Stimulated activated naive B cell treated with anti-CD40 and anti-IgM and Interleukin-4, amounts not matched to agents 10 μg/mL and 1 μg/mL and 100 μg/mL, for 72 hours (primary cell): ENCODE measurements at regions not wholly inside any gene's neighbourhood (a gene's known extent, or its start where the extent isn't known, plus 50 kb on each side); places are given as distances from the start of the nearest gene placed in this dataset.

Experiments
- ATAC-seq, 2 donors: fragments of 150-1000 bp; cut with Tn5 transposase; replicated peaks; 2 replicates each; pipeline ENCODE4 v1.10.0; 2021; ENCODE audit warnings: moderate library complexity in 1 of 2
- DNase-seq: peaks from one replicate; pipeline ENCODE4 v3.0.0; 2021
- H3K27ac Mint-ChIP-seq: one replicate; pipeline ENCODE4 v1.8.0; 2022; ENCODE audit warnings: mild to moderate bottlenecking, mixed read lengths
- H3K27me3 Mint-ChIP-seq, 2 donors: one replicate each; pipeline ENCODE4 v1.8.0; 2022; ENCODE audit warnings: mixed read lengths in 2 of 2
- H3K36me3 Mint-ChIP-seq, 2 donors: one replicate each; pipeline ENCODE4 v1.8.0; 2022; ENCODE audit warnings: mixed read lengths in 2 of 2, mild to moderate bottlenecking in 1 of 2
- H3K4me1 Mint-ChIP-seq, 2 donors: one replicate each; pipeline ENCODE4 v1.8.0; 2022; ENCODE audit warnings: mixed read lengths in 2 of 2, mild to moderate bottlenecking in 1 of 2
- H3K4me3 Mint-ChIP-seq, 2 donors: one replicate each; pipeline ENCODE4 v1.8.0; 2022; ENCODE audit warnings: mild to moderate bottlenecking in 2 of 2, mixed read lengths in 2 of 2, moderate library complexity in 1 of 2
- H3K9me3 Mint-ChIP-seq, 2 donors: one replicate each; pipeline ENCODE4 v1.8.0; 2022; ENCODE audit warnings: mixed read lengths in 2 of 2, mild to moderate bottlenecking in 1 of 2

GRCh38 chr1:83787246-83787998 lies 211.5 kb downstream of the TTLL7 start:
- Mint-ChIP-seq H3K4me1 (no peaks in the 10 kb centered on the region), H3K4me3 (no peak overlapping the region)
- ATAC-seq, result no peak

DNA sequence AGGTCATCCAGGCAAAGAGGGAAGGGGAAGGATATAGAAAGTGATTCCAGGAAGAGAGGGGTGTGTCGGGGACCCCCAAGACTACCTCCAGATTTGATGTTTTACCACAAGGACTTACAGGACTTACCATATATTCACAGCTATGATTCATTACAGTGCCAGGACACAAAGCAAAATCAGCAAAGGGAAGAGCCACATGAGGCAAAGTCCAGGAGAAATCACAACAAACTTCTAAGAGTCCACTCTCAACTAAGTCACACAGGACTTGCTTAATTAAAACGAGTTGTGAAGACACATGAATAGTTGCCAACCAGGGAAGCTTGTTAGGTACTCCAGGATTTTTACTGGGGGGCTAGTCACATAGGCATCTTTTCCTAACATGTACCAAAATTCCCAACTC lies 217.3 kb downstream of the TTLL7 start:
- DNase-seq (no peak), ATAC-seq (no peak)
- peaks cover 5 to 6% of the 10 kb centered on the region in 2 donors for H3K27me3 Mint-ChIP-seq
- H3K27ac Mint-ChIP-seq, result no peak overlapping the region
- peaks cover 0 to 3% of the 10 kb centered on the region in 2 donors for H3K9me3 Mint-ChIP-seq
- peaks cover 0 to 1% of the 10 kb centered on the region in 2 donors for H3K36me3 Mint-ChIP-seq
- no peaks in the 10 kb centered on the region for H3K4me1 Mint-ChIP-seq
- no peak overlapping the region for H3K4me3 Mint-ChIP-seq

More at GRCh38 chr1:83787246-83787998, 211.5 kb downstream of the TTLL7 start:
- Mint-ChIP-seq H3K36me3 (peaks cover 0 to 1% of the 10 kb centered on the region in 2 donors), H3K9me3 (peaks cover 0 to 3% of the 10 kb centered on the region in 2 donors), H3K27ac (no peak overlapping the region), H3K27me3 (no peaks in the 10 kb centered on the region)
- no peak for DNase-seq

- no peak for ATAC-seq
- H3K4me3 Mint-ChIP-seq, result no peak overlapping the region
- peaks cover 0 to 3% of the 10 kb centered on the region in 2 donors for H3K9me3 Mint-ChIP-seq
- peaks cover 0 to 1% of the 10 kb centered on the region in 2 donors for H3K36me3 Mint-ChIP-seq
- H3K4me1 Mint-ChIP-seq, result no peaks in the 10 kb centered on the region
- no peak for DNase-seq
- H3K27ac Mint-ChIP-seq, result no peak overlapping the region
- peaks cover 5 to 6% of the 10 kb centered on the region in 2 donors for H3K27me3 Mint-ChIP-seq
Measured at GRCh38 chr1:83779565-83779964, 219.4 kb downstream of the TTLL7 start.

DNA sequence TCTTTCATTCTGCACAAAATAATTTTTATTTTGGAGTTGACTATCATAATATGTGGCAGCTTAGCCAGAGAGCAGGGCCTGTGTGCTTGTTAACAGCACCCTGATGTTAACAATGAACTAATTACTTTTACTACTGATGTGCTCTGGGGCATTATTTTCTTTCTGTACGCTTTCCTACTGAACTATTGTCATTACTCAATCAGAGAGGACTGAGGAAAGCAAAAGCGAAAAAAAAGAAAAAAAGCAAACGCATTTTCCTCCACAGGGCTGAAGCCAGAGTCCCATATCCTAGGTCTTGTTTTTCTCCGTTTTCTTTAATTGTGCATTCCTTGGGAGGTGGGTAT lies 221.2 kb downstream of the TTLL7 start:
- H3K27me3 Mint-ChIP-seq, result peaks cover 5 to 6% of the 10 kb centered on the region in 2 donors
- H3K36me3 Mint-ChIP-seq, result no peaks in the 10 kb centered on the region
- no peaks in the 10 kb centered on the region for H3K4me1 Mint-ChIP-seq
- no peaks in the 10 kb centered on the region for H3K9me3 Mint-ChIP-seq
- H3K4me3 Mint-ChIP-seq, result no peak overlapping the region
- ATAC-seq (no peak), DNase-seq (no peak)
- H3K27ac Mint-ChIP-seq, result no peak overlapping the region

- Mint-ChIP-seq H3K9me3 (no peaks in the 10 kb centered on the region), H3K4me1 (no peaks in the 10 kb centered on the region), H3K4me3 (no peak overlapping the region), H3K27ac (no peak overlapping the region), H3K36me3 (no peaks in the 10 kb centered on the region), H3K27me3 (peaks cover 5 to 6% of the 10 kb centered on the region in 2 donors)
- DNase-seq (no peak), ATAC-seq (no peak)
Measured at GRCh38 chr1:83776913-83777757, 221.8 kb downstream of the TTLL7 start.

- DNase-seq (no peak), ATAC-seq (no peak)
- no peak overlapping the region for H3K4me3 Mint-ChIP-seq
- no peaks in the 10 kb centered on the region for H3K9me3 Mint-ChIP-seq
- H3K36me3 Mint-ChIP-seq, result no peaks in the 10 kb centered on the region
- H3K4me1 Mint-ChIP-seq, result no peaks in the 10 kb centered on the region
- no peak overlapping the region for H3K27ac Mint-ChIP-seq
- H3K27me3 Mint-ChIP-seq, result peaks cover 0 to 5% of the 10 kb centered on the region in 2 donors
Measured at GRCh38 chr1:83775977-83776603, 222.8 kb downstream of the TTLL7 start.

DNA sequence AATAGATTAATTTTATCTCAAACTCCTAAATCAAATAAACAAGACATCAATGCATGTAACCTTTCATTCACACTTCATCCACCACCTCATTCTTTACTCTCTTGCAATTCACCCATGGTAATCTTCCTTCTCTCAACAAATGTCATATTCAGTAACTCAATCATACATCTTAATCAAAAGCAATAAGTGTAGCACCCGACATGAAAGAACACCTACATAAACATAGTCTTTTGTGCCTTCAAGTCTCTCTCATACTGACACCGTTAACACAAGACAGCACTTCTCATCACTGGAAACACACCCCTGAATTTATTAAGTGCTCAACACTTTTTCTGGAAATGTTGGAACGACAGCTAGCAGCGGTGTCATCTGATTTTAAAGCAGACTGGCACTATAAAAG lies 225.9 kb downstream of the TTLL7 start:
- H3K36me3 Mint-ChIP-seq, result no peaks in the 10 kb centered on the region
- peaks cover 0 to 5% of the 10 kb centered on the region in 2 donors for H3K27me3 Mint-ChIP-seq
- H3K4me3 Mint-ChIP-seq, result no peak overlapping the region
- no peaks in the 10 kb centered on the region for H3K9me3 Mint-ChIP-seq
- peaks cover 5 to 10% of the 10 kb centered on the region in 2 donors for H3K4me1 Mint-ChIP-seq
- DNase-seq, result no peak
- H3K27ac Mint-ChIP-seq, result no peak overlapping the region
- no peak for ATAC-seq

DNA sequence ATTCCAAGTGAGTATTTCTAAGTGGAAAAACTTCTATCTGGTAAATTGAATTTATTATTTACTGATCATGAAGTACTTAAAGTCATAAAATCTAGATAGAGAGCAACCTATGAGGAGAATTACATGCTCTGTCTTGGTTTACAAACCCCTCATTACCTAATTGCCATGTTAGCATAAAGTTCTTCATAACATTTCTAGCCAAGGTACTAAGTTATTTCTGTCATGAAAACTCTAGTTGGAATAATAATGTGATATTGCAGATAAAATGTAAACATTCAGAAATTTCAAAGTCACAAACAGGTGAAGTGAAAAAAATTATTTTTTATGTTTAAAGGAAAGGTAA lies 228.6 kb downstream of the TTLL7 start:
- Mint-ChIP-seq H3K4me3 (no peak overlapping the region), H3K27me3 (no peaks in the 10 kb centered on the region), H3K4me1 (peaks cover 5 to 15% of the 10 kb centered on the region in 2 donors), H3K9me3 (no peaks in the 10 kb centered on the region), H3K27ac (no peak overlapping the region), H3K36me3 (no peaks in the 10 kb centered on the region)
- DNase-seq (no peak), ATAC-seq (no peak)

DNA sequence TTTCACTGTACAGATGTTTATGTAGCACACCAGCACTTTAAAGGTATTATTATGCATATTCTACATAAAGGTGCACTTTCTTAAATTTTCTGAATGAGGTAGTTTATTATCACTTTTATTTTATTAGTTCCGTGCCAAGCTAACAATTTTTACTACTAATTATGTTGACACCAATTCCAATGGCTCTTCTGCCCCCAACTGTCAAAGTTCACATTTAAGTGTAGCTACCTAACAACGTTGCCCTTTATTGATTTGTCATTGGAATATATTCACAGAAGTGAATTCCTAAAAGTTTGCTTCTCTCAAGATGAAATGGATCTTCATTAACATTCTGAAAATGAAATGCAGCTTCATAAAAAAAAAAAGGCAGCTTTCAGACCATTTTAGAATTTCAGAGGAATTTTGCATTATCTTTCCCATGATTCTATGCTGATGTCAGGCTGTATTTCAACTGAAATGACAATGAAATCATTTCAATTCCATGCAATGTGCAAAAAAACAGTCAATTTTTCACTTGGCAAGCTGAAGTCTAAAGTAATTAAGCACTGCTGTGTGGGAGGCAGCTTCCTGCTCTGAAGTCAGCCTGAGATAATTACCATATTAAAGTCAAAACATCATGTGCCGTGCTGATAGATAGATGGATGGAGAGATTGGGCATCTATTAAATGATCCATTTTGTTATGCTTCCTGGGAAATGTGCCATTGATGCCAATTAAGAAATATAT lies 229.2 kb downstream of the TTLL7 start:
- Mint-ChIP-seq H3K9me3 (no peaks in the 10 kb centered on the region), H3K4me1 (peaks cover 5 to 15% of the 10 kb centered on the region in 2 donors), H3K4me3 (no peak overlapping the region), H3K27me3 (no peaks in the 10 kb centered on the region), H3K27ac (no peak overlapping the region), H3K36me3 (no peaks in the 10 kb centered on the region)
- DNase-seq, result no peak
- ATAC-seq, result no peak

DNA sequence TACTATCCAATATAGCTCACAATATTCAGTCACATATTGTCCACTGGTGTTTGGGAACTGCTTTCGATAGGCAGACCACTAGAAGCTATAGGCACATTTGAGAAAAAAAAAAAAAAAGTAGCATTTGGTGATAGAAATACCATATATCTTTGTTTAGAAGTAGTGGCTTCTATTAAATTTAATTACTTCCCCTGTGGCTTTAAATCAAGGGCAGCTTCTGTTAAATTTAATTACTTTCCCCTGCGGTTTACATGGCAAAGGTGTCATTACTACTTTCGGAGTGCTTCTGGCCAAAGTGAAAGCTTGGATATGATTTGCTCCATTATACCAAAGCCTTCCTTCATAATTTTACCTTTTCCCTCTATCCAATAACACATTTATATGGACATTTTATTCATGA lies 229.9 kb downstream of the TTLL7 start:
- Mint-ChIP-seq H3K27ac (no peak overlapping the region), H3K27me3 (no peaks in the 10 kb centered on the region), H3K4me3 (no peak overlapping the region), H3K9me3 (no peaks in the 10 kb centered on the region), H3K4me1 (peaks cover 5 to 15% of the 10 kb centered on the region in 2 donors), H3K36me3 (no peaks in the 10 kb centered on the region)
- no peak for DNase-seq
- no peak for ATAC-seq

DNA sequence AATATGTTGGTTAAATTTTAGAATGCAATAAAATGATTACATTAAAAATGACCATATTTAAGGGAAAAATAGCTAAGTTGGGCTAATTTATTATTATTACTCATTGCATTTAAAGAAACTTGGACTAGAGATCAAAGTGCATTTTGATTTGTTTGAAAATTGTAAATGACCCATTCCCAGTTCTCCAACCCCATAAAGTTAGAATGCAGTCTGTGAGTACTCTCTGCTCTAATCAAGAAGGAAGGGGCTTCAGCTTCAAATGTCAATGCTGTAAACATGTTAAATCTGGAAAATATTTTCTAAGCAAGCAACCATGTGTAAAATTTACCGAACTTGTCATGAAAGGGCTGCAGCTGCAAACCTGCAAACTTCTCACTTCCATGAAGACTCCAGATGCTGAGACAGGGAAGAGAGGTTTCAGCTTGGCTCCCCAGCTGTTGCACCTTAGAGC lies 232.7 kb downstream of the TTLL7 start:
- no peak for DNase-seq
- no peaks in the 10 kb centered on the region for H3K36me3 Mint-ChIP-seq
- H3K9me3 Mint-ChIP-seq, result no peaks in the 10 kb centered on the region
- ATAC-seq, result no peak
- peaks cover 9 to 24% of the 10 kb centered on the region in 2 donors for H3K4me1 Mint-ChIP-seq
- H3K27me3 Mint-ChIP-seq, result peaks cover 0 to 5% of the 10 kb centered on the region in 2 donors
- no peak overlapping the region for H3K27ac Mint-ChIP-seq
- H3K4me3 Mint-ChIP-seq, result no peak overlapping the region

DNA sequence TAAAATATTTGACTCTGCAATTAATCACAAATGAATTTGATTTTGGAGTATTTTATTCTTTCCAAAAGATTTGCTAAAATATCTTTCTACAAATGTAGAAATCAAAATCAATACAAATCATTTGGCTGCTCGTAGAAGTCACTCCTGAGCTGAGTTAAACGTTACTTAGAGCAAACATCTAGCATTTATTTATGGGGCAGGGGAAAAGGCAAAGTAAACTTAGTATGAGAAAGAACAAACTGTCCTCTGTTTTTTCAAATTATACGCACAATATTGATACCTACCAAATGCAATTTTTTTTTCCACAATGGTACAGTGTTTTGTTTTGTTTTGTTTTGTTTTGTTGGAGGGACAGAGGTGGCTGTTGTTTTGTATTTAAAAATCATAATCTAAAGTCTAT lies 233.8 kb downstream of the TTLL7 start:
- H3K4me1 Mint-ChIP-seq, result peaks cover 17 to 35% of the 10 kb centered on the region in 2 donors
- ATAC-seq (no peak), DNase-seq (no peak)
- no peaks in the 10 kb centered on the region for H3K9me3 Mint-ChIP-seq
- peaks cover 0 to 5% of the 10 kb centered on the region in 2 donors for H3K27me3 Mint-ChIP-seq
- no peak overlapping the region for H3K27ac Mint-ChIP-seq
- H3K4me3 Mint-ChIP-seq, result no peak overlapping the region
- no peaks in the 10 kb centered on the region for H3K36me3 Mint-ChIP-seq

DNA sequence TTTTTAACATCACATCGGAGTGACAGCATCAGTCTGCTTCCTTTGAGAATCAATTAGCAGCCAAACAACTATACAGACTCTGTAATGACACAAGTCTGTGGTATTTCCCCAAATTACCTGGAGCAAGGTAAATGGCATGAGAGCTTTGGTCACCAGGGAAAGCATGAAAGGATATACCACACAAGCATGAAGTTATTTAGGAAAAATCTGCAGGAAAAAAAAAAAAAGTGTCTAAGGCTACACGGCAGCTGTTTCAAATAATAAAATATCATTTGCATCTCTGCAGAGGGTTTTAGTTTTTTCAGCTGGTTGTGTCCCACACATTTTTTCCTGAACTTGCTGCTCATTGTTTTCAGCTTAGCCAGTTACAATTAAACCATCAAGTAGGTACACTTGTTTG lies 234.7 kb downstream of the TTLL7 start:
- ATAC-seq (no peak), DNase-seq (no peak)
- H3K36me3 Mint-ChIP-seq, result no peaks in the 10 kb centered on the region
- peaks cover 13 to 29% of the 10 kb centered on the region in 2 donors for H3K4me1 Mint-ChIP-seq
- no peaks in the 10 kb centered on the region for H3K9me3 Mint-ChIP-seq
- no peak overlapping the region for H3K27ac Mint-ChIP-seq
- no peak overlapping the region for H3K4me3 Mint-ChIP-seq
- H3K27me3 Mint-ChIP-seq, result peaks cover 0 to 5% of the 10 kb centered on the region in 2 donors
